ENCODE measurements at regions not wholly inside any gene's neighbourhood (a gene's known extent, or its start where the extent isn't known, plus 50 kb on each side); places are given as distances from the start of the nearest gene placed in this dataset.

DNA sequence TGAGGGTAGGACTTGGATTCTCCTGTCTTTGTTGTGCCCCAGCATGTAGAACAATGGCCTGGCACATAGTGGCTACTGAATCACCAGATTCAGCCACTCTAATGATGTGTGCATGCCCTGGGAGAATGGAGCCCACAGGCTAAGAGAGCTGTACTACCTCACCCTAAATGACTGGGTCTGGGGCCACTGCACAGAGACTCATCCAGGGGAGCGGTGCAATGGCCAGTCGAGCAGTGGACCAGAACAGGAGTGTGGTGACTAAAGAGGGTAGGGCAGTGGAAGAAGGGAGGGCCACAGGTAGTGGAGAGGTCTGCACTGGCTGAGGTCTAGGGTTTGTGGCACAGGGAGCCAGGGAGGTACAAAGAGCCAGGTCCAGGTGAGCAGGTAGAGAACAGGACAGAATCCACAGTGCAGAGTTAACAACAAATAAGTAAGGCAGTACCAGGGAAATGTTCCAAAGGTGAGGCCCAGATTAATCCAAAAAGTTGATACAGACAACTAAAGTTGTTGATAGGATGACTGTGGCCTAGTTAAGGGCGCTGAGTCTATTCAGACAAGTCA, 142.7 kb upstream of the ATP11B start:
- no peak for TF ChIP-seq EZH2 (IDR thresholded peaks at IDR 0.05; ENCODE audit: insufficient read depth, poor library complexity, severe bottlenecking)
- no peak for TF ChIP-seq EZH2phosphoT487 (IDR thresholded peaks at IDR 0.05; ENCODE audit: insufficient read depth, low read depth)

Measured in GM23248 (cell line).